Body of pancreas (tissue), 4 donors: ENCODE measurements at regions not wholly inside any gene's neighbourhood (a gene's known extent, or its start where the extent isn't known, plus 50 kb on each side); places are given as distances from the start of the nearest gene placed in this dataset.

ENCODE experiments used
- POLR2A ChIP-seq, 3 donors: fragments of 450-650 bp; IDR thresholded peaks; one replicate each; pipeline ENCODE4 v1.6.1; 2016; ENCODE audit warnings: antibody characterized with exemption in 3 of 3, mild to moderate bottlenecking in 2 of 3
- TF ChIP-seq, protein P1 (sequence below), 7 experiments: fragments of 450-650 bp in 4 of 7; fragments of 200-600 bp in 3 of 7; sonication (generic) in 3 of 7; IDR thresholded peaks; one replicate each; pipeline ENCODE4 v1.5.1; 2016 to 2019; ENCODE audit warnings: antibody characterized with exemption in 7 of 7

GRCh38 chr10:88100281-88100680, 236.9 kb downstream of the PTEN start:
- TF ChIP-seq, protein P1, sequence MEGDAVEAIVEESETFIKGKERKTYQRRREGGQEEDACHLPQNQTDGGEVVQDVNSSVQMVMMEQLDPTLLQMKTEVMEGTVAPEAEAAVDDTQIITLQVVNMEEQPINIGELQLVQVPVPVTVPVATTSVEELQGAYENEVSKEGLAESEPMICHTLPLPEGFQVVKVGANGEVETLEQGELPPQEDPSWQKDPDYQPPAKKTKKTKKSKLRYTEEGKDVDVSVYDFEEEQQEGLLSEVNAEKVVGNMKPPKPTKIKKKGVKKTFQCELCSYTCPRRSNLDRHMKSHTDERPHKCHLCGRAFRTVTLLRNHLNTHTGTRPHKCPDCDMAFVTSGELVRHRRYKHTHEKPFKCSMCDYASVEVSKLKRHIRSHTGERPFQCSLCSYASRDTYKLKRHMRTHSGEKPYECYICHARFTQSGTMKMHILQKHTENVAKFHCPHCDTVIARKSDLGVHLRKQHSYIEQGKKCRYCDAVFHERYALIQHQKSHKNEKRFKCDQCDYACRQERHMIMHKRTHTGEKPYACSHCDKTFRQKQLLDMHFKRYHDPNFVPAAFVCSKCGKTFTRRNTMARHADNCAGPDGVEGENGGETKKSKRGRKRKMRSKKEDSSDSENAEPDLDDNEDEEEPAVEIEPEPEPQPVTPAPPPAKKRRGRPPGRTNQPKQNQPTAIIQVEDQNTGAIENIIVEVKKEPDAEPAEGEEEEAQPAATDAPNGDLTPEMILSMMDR (IDR thresholded peaks at IDR 0.05): no peak
- no peak for TF ChIP-seq POLR2A (IDR thresholded peaks at IDR 0.05)
